ENCODE measurements at regions not wholly inside any gene's neighbourhood (a gene's known extent, or its start where the extent isn't known, plus 50 kb on each side); places are given as distances from the start of the nearest gene placed in this dataset.
"Not testable (repeated sequence)": the region's sequence is repeated elsewhere in the genome, so short reads cannot be mapped to it uniquely, and the experiment has no call there.

DNA sequence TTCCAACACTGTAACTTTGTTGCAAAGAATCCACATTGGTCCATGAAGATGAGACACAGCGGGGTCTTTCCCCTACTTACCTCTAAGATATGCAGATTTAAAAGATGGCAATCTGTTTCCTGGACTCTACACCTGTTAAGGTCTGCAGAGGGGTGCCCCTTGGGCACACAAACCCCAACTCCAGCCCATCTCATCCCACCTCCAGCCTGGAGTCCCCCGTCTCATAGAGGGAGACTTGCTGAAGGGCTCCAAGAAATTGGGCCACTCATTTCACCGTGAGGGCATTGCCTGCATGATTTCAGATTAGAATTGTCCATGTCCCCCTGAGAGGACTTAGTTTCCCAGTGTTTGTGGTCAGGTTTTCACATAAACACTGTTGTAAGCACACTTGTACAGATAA lies 365.7 kb downstream of the IRX2 start:
- DNase-seq, result no peak

DNA sequence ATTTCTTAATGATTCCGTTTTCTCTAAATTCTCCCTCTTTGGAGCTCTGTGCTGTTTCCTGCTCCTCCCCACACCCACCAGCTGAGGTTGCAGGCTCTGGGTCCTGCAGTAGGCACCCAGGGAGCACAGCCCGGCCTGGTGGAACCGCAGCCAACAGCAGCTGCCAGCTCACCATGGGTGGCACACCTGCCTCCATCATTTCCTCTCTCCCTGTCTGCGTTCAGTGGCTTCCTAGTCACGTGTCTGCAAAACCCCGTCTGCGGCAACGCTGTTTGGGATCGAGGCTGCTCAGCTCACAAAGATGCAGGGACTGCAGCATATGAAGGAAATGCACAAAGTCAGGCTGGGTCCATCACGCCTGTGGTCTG lies 367.8 kb downstream of the IRX2 start:
- DNase-seq, result no peak

DNA sequence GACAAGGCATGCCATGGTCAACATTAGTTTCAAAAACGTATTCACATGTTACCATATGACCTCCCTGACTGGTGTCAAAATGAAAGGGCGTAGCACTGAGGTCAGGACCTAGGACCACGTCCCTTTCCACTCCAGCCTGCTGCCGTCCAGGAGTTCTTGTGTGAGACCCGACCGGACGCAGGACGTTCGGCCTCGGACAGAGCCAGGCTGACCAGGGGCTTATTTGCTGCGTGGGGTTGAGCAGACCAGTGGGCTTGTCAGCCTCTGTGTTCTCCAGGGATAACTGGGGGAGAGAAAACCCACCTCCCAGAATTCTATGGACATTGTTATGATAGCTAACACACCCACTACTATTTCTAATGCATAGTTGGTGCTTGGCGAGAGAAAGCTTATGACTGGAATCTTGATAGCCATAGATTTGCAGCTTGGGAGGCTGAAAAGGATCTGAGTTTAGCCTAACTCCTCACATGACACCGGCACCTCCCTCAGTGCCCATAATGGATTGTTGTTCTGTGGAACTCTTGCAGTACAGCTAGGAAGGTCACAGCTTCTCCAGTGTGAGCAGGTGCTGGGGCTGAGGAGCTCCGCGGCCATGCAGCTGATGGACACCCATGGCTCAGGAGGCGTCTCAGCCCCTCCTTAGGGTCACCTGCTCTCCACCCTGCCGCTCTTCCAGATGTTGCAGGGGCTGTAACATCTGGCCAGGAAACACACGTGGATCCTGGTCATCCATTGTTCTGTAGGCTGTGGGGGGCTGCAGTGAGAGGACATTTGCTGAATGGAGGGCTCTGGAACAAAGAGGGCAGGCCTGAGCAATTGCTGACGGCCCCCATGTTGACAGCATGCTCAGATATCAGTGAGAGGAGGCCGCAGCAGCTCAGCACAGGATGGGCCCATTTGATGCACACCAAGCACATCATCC lies 368.4 kb downstream of the IRX2 start:
- no peak for DNase-seq

DNA sequence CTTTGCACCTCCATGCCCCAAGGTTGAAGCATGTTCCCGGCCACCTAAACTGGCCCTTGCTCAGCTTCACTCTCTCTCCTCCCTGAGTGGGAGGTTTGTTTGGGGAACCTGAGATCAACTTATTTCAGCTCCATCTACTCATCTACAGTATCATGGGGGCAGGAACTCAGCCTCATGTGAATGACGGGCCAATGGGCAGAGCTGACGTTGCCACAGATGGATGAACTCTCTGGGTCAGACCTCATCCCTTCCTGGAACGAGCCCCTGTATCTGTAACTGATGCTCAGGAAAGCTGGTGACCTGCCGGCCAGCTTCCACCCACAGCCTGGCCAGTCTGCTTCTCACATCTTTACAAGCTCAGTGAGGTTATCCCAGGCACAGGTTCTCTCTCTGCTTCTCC lies 369.6 kb downstream of the IRX2 start:
- no peak for DNase-seq

DNA sequence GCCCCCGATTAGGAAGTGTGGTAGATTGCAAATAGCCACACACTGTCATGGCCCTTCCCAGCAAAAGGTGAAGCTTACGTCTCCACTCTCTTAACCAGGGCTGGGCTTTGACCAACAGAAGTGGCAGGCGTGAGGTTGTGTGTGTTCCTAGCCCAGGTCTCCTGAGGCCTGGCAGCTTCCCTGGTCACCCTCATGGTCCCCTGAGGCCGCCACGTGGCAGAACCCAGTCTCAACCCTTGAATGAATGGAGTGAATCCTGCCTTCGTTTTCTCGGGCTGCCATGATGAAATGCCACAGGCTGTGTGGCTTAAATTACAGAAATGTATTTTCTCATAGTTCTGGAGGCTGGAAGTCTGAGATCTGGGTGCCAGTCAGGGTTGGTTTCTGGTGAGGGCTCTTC lies 370.4 kb downstream of the IRX2 start:
- DNase-seq, result no peak

DNA sequence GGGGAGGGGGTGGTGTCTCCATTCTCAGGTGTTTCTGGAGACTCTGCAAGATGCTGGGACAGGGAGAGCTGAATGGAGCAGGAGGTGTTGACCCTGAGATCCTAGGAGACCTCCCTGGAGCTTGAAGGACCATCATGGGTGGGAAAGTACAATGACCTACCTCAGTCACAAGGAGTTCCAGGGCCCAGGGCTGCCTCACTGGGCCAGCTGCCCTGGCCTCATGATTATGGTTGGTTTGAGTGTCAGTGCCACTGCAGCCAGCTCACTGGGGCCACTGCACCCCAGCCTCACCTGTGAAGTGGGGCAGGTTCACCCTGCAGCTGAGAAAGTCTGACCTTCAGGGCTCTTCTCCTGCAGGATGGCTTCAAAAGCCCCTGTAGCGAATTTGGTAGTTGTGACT lies 372.5 kb downstream of the IRX2 start:
- no peak for DNase-seq

DNA sequence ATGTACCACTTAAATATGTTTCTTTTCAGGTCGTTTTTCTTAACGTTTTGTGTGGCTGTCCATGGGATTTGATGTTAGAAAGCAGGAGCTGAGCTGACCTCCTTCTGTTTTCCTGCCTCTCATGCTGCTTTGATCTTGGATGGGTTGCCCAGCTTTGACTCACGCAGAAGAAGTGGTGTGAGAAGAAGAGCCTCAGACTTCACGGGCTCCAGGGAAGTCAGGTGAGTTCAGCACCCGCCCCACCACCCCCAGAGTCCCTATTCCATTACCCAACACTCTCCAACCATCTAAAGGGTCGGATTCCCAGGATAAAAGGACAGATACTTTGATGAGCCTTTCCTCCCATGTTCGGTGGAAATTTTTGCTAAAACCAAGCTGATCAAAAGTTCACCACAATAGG lies 373.4 kb downstream of the IRX2 start:
- DNase-seq, result no peak

DNA sequence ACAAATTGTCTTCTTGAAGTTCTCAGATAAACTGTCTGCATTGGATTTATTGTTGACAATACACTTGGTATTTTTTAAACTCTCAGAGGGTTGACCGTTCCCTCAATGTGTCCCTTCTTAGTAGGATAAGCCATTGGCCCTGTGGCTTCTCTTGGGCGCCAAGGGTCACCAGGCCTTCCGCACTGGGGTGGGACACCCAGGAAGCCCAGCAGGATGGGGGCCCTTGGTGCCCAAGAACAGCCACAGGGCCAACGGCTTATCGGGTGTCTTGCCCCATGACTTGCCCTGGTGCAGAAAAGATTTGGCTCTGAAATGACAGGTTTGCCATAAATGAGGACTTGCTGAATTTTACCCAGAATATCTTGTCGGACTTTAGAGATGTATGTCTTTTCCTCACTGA lies 375.0 kb downstream of the IRX2 start:
- no peak for DNase-seq

DNA sequence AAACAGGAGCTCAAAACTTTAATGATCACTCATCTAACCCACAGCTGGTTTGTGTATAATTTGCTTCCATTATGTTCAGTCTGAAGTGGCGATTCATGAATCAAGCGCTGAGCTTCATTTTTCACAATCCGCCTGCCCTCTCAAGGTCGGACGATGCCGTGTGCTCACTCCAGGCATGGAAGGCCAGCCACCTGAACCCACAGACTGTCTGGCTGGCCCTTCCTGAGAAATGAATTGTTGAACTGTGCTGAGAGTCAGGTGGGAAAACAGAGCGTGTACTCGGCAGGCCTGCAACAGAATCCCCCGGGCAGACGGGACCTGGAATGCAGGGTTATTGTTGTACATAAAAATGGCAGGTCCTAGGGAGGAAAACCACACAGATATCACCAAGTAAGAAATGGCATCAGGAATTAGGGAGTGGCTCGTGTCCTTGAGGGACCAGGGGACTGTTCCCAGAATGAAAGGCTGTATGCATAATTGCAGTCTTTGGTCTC lies 375.7 kb downstream of the IRX2 start:
- no peak for DNase-seq

DNA sequence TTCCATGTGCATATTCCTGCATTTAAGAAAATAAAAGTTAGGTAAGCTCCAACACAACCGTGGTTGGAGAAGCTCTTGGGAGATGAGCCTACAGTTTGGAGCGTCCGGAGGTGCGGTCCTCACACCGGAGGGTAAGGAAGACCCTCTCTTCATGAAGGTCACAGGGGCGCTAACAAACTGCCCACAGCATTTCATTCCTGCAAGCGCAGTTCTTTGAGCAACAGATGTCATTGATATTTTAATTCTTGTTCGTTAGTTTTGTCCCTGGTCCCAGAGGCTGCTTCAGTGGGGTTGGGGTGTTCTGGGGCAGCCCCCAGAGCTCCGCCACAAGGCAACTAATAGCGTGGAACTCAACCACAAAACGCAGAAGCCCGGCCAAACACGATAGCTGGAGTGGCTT lies 376.2 kb downstream of the IRX2 start:
- no peak for DNase-seq

DNA sequence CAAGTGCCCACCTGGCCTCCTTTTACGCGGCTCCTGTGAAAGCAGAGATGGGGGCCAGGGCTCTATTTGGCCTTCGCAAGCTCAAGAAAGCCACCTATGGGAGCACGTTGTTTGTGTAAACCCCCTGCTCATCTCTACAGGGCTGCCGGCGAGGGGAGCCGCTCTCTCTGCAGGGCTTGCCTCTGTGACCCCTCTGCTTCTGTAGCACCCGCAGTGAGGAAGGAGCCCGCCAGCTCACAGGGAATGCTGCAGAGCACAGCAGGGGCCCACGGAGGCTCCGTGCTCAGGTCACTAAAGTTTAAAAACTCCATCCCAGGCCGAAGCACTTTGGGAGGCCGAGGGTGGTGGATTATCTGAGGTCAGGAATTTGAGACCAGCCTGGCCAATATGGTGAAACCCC lies 376.8 kb downstream of the IRX2 start:
- DNase-seq, result no peak

DNA sequence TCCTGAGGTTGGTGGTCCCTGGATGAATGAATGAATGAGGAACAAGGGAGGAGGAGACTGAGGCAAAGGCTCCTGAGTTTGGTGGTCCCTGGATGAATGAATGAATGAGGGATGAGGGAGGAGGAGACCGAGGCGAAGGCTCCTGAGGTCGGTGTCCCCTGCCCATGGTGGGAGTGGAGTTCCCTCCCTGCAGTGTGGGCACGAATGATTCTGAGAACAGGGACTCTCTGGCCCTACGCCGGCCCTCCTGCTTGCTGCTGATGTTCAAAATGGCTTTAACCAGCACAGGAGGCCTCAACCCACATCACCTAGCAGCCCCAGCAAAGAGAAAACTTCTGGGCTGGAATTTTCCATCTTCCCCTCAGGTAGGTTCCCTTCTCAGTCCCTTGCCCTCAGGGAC lies 377.8 kb downstream of the IRX2 start:
- no peak for DNase-seq

DNA sequence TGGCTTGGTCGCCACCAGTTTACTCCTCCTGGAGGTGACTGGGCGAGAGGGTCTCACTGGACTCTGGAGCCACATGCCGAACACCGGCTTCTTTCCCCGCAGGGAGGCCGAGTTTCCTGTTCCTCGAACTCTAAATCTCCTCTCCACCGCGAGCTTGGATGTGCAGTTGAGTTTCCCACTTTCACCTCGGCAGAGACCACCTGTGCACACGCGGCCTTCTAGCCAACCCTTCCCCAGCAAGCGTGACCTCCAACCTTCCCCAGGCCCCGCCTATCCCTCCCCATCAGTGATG lies 380.1 kb downstream of the IRX2 start:
- no peak for DNase-seq

DNA sequence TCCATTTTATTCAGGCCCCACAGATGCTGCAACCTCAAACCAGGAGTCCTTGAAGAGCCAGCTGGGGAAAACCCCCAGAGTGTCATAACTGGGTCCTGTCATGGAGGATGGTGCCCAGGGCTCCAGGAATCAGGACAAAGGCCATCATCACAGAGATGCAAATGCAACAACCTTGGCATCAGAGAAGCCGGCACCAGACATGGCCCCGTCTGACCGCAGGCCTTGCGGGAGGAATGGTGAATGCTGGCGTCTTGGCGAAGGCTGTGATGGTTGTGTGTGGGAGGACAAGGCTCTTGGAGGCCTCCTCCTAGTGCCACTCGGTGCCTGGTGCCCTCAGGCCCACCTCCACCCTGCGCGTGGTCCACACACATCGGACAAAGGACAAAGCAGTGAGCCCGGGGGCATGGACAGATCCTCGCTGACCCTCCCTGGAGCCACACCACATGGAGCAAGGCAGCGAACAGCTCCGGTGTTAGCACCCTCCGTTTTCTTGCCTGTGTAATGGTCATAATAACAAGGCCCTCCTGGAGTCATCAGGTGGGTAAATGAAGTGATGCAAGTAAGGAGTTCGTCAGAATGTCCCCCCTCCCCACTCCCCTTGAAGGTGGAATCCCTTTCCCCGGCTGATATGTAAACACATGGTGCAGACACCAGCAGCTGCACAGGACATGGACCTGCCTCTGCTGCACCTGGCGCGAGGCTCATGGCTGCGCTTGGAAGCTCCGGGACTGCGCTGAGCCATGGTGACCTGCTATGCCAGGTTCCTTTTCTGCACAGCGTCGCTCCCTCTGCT lies 380.7 kb downstream of the IRX2 start:
- no peak for DNase-seq

DNA sequence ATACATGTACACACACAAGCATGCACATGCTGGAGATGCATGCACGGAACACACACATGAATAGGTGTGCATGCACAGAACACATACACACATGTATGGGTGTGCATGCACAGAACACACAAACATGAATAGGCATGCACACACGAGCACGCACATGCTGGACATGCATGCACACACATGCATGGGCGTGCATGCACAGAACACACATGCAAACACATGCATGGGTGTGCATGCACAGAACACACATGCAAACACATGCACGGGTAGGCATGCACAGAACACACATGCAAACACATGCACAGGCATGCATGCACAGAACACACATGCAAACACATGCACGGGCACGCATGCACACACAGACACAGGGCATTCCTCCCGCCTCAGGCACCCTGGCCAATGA lies 382.3 kb downstream of the IRX2 start:
- DNase-seq, result no peak

DNA sequence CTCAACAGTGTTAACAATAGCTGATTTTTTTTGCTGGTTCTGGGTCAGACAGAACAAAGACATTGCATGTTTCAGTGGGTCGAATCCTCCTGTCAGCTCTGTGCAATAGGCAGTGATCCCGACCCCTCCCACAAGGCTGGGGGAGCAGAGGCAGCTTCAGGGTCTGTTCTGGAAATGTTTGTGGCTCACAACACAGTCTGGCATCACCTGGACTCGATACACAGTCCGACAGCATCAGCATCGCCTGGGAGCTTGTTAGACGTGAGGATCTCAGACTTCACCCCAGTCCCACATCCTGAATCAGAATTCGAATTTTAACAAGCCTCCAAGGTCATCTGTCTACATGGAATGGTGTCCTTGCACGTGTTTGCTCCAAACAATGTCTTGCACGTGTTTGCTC lies 384.7 kb downstream of the IRX2 start:
- no peak for DNase-seq

DNA sequence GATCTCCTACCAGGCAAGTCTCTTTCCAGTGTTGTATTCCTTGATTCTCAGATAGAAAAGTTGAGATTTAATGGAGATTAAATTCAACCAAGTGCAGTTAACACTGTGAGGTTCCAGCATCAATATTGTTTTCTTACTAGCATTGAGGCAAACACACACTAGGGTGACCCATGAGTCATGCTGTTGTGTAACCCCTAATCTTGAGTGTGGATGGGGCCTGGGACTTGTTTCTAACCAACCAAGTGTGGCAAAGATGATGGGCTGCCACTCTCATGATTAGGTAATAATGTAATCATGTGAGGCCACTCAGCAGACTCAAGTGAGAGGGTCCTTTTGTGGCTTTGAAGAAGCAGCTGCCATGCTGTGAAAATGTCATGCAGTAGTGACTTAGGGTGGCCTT lies 394.2 kb downstream of the IRX2 start:
- no peak for DNase-seq

DNA sequence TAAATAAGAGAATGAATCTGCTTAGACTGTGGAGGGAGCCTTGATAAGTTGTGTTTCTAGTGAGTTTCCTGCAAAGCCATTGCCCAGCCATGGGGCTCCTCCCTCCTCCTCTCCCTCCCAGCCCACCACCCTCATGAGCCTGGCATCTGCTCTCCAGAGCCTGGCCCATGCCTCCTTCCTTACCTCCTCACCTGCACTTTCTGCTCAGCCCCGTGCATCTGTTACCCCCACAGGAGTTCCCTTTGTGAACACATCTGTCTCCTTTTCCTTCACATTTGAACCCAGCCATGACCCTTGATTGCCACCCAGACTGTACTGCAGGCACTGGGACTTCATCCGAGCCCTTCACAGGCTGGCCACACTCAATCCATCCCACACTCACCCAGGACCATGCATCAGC lies 395.6 kb downstream of the IRX2 start:
- no peak for DNase-seq

DNA sequence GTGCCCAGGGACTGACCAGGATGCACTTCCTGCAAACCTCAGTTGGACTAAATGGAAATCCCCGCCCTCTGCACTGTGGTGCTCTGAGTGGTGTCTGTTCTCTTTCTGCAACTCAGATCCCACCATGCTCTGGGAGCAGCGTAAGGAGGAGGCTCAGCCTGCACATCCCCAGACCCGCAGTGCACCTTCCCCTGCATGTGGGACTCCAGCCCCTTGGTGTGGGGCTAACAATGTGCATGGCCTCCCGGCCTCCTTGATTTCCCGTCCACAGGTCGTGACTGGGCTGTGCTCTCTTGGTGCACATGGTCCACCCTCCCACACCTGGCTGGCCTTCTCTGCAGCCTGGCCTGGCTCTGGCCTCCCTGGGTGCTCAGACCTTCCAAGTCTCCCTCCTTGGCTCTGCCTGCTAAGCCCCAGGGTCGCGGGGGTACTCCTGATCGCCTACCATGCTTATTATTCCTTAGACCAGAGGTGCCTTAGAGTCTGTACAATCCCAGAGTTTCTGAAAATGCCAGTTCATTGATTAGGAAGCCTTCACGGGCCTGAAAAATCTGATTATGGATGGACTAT lies 397.5 kb downstream of the IRX2 start:
- no peak for DNase-seq

DNA sequence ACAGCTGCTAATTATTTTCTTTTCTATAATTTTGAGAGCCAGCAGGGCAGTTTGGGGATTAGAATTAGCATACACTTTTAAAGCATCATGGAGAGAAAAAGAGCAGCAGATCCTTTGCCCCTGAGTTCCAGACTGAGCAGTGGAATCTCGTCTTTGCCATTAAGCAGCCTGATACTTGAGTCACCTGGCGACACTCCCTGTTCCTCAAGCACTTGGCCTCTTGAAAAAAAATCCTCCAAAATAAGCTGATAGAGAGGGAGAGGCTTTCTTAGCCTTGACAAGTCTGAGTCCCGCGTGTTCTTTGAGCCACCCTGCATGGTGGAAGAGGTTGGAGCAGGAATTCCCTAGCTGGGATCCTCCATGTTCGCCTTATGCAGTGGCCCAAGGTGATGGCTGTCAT lies 398.3 kb downstream of the IRX2 start:
- no peak for DNase-seq

DNA sequence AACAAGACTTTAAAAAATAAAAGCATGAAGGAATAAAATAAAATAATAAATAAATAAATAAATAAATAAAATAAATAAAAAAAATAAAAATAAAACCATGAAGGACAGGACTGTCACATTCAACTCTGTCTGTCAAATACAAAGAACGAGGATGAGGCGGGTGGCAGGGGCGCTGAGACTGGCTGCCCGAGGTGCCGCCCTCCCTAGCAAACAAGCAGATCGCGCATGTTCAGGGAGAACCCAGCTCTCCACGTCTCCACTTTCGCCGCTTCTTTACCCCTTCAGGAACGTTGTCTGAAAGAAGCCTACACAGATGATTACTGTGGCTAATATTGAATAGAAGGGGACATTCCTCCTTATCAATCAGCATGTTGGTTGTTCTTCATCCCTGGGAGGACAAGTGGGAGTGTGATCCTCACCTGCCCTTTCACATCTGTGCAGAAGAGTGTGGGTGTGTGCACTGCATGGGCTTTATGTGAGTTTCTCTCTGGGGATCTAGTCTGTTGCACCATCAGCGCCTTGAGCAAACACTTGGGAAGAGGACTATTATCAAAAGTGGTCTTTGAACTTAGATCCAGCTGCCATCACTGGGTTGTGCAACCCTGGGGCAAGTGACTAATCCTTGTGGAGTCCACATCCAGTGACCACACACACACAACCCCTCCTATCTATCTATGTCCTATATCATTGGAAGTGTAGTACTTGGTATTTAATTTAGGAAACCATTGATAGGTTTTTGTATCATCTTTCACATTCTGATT lies 399.2 kb downstream of the IRX2 start:
- DNase-seq, result no peak

DNA sequence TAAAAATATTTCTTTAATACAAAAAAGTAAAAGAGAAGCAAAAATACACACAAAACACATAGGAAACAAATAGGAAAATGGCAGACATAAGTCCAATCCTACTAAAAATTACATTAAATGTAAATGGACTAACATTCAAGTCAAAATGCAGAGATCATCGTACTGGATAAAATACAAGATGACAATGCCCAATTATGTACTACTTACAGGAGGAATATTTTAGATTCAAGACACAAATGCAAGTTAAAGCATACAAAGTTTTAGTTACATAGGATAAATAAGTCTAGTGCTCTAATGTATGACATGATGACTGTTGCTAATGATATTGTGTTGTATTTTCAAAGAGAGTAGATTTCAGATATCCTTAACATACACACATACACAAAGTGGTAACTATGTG lies 401.7 kb downstream of the IRX2 start:
- DNase-seq, result not testable (repeated sequence)

Measured in anterior cingulate cortex (tissue), 58 donors.